HepG2 (cell line): ENCODE measurements at regions not wholly inside any gene's neighbourhood (a gene's known extent, or its start where the extent isn't known, plus 50 kb on each side); places are given as distances from the start of the nearest gene placed in this dataset.

Experiments used
- ATAC-seq: fragments of 200-7000 bp; cut with Tn5 transposase; 3 replicates; pipeline ENCODE4 v1.9.1; 2020; ENCODE audit warnings: mild to moderate bottlenecking, moderate library complexity
- BruUV-seq: library from RNA; stranded (reverse); fragments of 400-500 nt; replicated peaks from 2 replicates; lab custom pipeline; 2021; lab: Mats Ljungman, UMichigan
- CTCF ChIA-PET: fragments of 300-600 bp; formaldehyde crosslinking; extraction: SDS; loops from one replicate; lab custom pipeline; 2021; ENCODE audit warnings: low total read pairs, inconsistent platforms, low intra/inter-chr PET ratio; lab: Yijun Ruan, JAX
- POLR2A ChIA-PET: fragments of 350-600 bp; sonication (Branson Sonifier 250); formaldehyde crosslinking; loops from one replicate; lab custom pipeline; 2020; ENCODE audit warnings: antibody characterized with exemption, inconsistent platforms; lab: Yijun Ruan, JAX
- DNase-seq: peaks from one replicate; pipeline ENCODE4 v3.0.0-alpha.2; 2015; ENCODE audit warnings: low spot score
- FAIRE-seq: peaks from 3 replicates; lab custom pipeline; 2011; peaks lifted over from hg19 to GRCh38; lab: Jason Lieb, UNC
- H2AFZ ChIP-seq: one replicate; pipeline ENCODE4 v1.6.1; 2011; ENCODE audit warnings: low read length, inconsistent platforms
- H3K27ac ChIP-seq: fragments of 300-600 bp; 3 replicates; pipeline ENCODE4 v1.8.0; 2011; ENCODE audit warnings: mixed run types, mild to moderate bottlenecking, mixed read lengths, low read length, inconsistent platforms; ENCODE audit not compliant: insufficient read depth; ENCODE audit errors: extremely low read length
- H3K27me3 ChIP-seq, 2 experiments: fragments of 200-600 bp in 1 of 2; 2 replicates in 1 of 2; 3 replicates in 1 of 2; pipeline versions ENCODE4 v1.6.0 to v1.8.0; 2011; ENCODE audit warnings: low read length in 2 of 2, mild to moderate bottlenecking in 2 of 2, moderate library complexity in 2 of 2, inconsistent platforms in 1 of 2; ENCODE audit not compliant: insufficient read depth in 2 of 2, control insufficient read depth in 1 of 2
- H3K36me3 ChIP-seq, 2 experiments: fragments of 200-600 bp in 1 of 2; replicated peaks in 1 of 2; 2 replicates in 1 of 2; 3 replicates in 1 of 2; pipeline versions ENCODE4 v1.5.1 to v1.8.0; 2011; ENCODE audit warnings: low read length in 2 of 2, inconsistent platforms in 1 of 2; ENCODE audit not compliant: insufficient read depth in 2 of 2, control insufficient read depth in 1 of 2
- H3K4me1 ChIP-seq: 2 replicates; pipeline ENCODE4 v1.5.1; 2012; ENCODE audit warnings: low read length, inconsistent platforms; ENCODE audit not compliant: insufficient read depth
- H3K4me2 ChIP-seq: 2 replicates; pipeline ENCODE4 v1.6.0; 2011; ENCODE audit warnings: low read depth, low read length, inconsistent platforms
- H3K4me3 ChIP-seq, 3 experiments: fragments of 200-600 bp in 1 of 3; sonication (generic), shearing (Covaris generic) in 1 of 3; replicated peaks in 1 of 3; 2 replicates each; pipeline ENCODE4 v1.5.1; 2011 to 2016; ENCODE audit warnings: low read length in 3 of 3, inconsistent platforms in 2 of 3, low read depth in 2 of 3, mild to moderate bottlenecking in 2 of 3, control low read depth in 1 of 3, mixed read lengths in 1 of 3; ENCODE audit not compliant: insufficient read depth in 1 of 3
- H3K79me2 ChIP-seq: one replicate; pipeline ENCODE4 v1.6.1; 2011; ENCODE audit warnings: low read length, inconsistent platforms; ENCODE audit not compliant: insufficient read depth
- H3K9ac ChIP-seq: 2 replicates; pipeline ENCODE4 v1.6.0; 2011; ENCODE audit warnings: mild to moderate bottlenecking, low read depth, low read length, inconsistent platforms; ENCODE audit not compliant: insufficient read depth
- H3K9me3 ChIP-seq: 2 replicates; pipeline ENCODE4 v1.5.1; 2012; ENCODE audit warnings: mild to moderate bottlenecking, low read length
- H4K20me1 ChIP-seq: 2 replicates; pipeline ENCODE4 v1.6.0; 2011; ENCODE audit warnings: inconsistent platforms, mild to moderate bottlenecking, low read length, moderate library complexity; ENCODE audit not compliant: insufficient read depth
- ARID5B ChIP-seq: IDR thresholded peaks from 2 replicates; pipeline ENCODE4 v1.4.0; 2020; ENCODE audit warnings: mild to moderate bottlenecking, missing genetic modification reagents
- HMG20B ChIP-seq: conservative IDR thresholded peaks from 2 replicates; pipeline ENCODE4 v1.6.1; 2016; ENCODE audit warnings: missing genetic modification reagents, missing compliant biosample characterization
- MTF2 ChIP-seq: sonication (generic); formaldehyde crosslinking; IDR thresholded peaks from 2 replicates; pipeline ENCODE4 v1.5.0; 2020; ENCODE audit warnings: missing genetic modification reagents, borderline replicate concordance
- NFAT5 ChIP-seq: sonication (generic); formaldehyde crosslinking; IDR thresholded peaks from 2 replicates; pipeline ENCODE4 v1.4.0; 2020; ENCODE audit warnings: missing genetic modification reagents
- ZFP82 ChIP-seq: sonication (generic); formaldehyde crosslinking; IDR thresholded peaks from 2 replicates; pipeline ENCODE4 v1.5.1; 2020; ENCODE audit warnings: mild to moderate bottlenecking, missing genetic modification reagents, borderline replicate concordance
- ZKSCAN1 ChIP-seq: fragments of 150-350 bp; IDR thresholded peaks from 2 replicates; pipeline ENCODE4 v1.6.1; 2014; ENCODE audit warnings: low read length
- ZNF180 ChIP-seq: sonication (generic); formaldehyde crosslinking; IDR thresholded peaks from 2 replicates; pipeline ENCODE4 v1.4.0; 2020; ENCODE audit warnings: low read depth, missing genetic modification reagents, borderline replicate concordance
- ZNF260 ChIP-seq: sonication (generic); formaldehyde crosslinking; IDR thresholded peaks from 2 replicates; pipeline ENCODE4 v1.4.0; 2020; ENCODE audit warnings: missing genetic modification reagents, low read depth, mild to moderate bottlenecking, borderline replicate concordance
- WGBS: methylation state at CpG from one replicate; pipeline ENCODE4 v1.1.6; 2017; ENCODE audit warnings: low lambda C conversion rate; 5-methylcytosine and 5-hydroxymethylcytosine counted together
- in situ Hi-C: cut with HindIII; loops from 2 replicates; pipeline ENCODE4 v1.10.0; 2017; ENCODE audit warnings: low pct_unique_long_range_greater_than_20kb; ENCODE audit not compliant: extremely low pct_ligation_motif_present
- intact Hi-C: fragments of 100-400 bp; cut with micrococcal nuclease; formaldehyde crosslinking; loops from one replicate; pipeline ENCODE4 v1.10.0; 2022; ENCODE audit not compliant: unreplicated experiment

GRCh38 chr3:103786296-103786695 lies 1351.5 kb downstream of the ZPLD1 start:
- Histone ChIP-seq H3K36me3 (no peaks in the 10 kb centered on the region), H2AFZ (no peak overlapping the region), H3K9me3 (no peaks in the 10 kb centered on the region), H3K79me2 (no peaks in the 10 kb centered on the region), H3K4me3 (no peak overlapping the region), H3K27ac (no peak overlapping the region), H4K20me1 (no peaks in the 10 kb centered on the region), H3K27me3 (no peaks in the 10 kb centered on the region), H3K4me2 (no peak overlapping the region), H3K9ac (no peak overlapping the region), H3K4me1 (no peaks in the 10 kb centered on the region)
- FAIRE-seq (no peak), DNase-seq (no peak), ATAC-seq (no peak)
- ChIA-PET POLR2A (no interaction called here), CTCF (no interaction called here)
- in situ Hi-C loops = no loop called here
- BruUV-seq = no TSS peak
- WGBS = 10% methylated on average over 3 of the region's 4 CpGs
- intact Hi-C loops = no loop called here
- TF ChIP-seq ZNF260 (CRISPR knock-in tag) (no peak), MTF2 (no peak), ZFP82 (CRISPR knock-in tag) (no peak), ZNF180 (no peak), ARID5B (no peak), NFAT5 (CRISPR knock-in tag) (no peak), ZKSCAN1 (no peak), HMG20B (CRISPR knock-in tag) (no peak)
